H1 (cell line): ENCODE measurements at regions not wholly inside any gene's neighbourhood (a gene's known extent, or its start where the extent isn't known, plus 50 kb on each side); places are given as distances from the start of the nearest gene placed in this dataset.

Experiments
- CTCF ChIA-PET: fragments of 300-600 bp; sonication (Branson Sonifier 250); formaldehyde crosslinking; loops from one replicate; lab custom pipeline; 2021; ENCODE audit not compliant: partially characterized antibody; lab: Charles Lee
- POLR2A ChIA-PET: fragments of 300-600 bp; sonication (Branson Sonifier 250); formaldehyde crosslinking; loops from one replicate; lab custom pipeline; 2021; ENCODE audit warnings: inconsistent platforms; ENCODE audit not compliant: partially characterized antibody; lab: Charles Lee
- DNase-seq, 2 experiments: peaks; one replicate each; pipeline versions ENCODE4 v3.0.0 to v3.0.0-alpha.2; 2010 to 2022; ENCODE audit warnings: low spot score in 2 of 2, low read depth in 1 of 2, mixed read lengths in 1 of 2
- FAIRE-seq: peaks from 2 replicates; lab custom pipeline; 2011; peaks lifted over from hg19 to GRCh38; lab: Jason Lieb, UNC
- H2AFZ ChIP-seq: 2 replicates; pipeline ENCODE4 v1.8.1; 2012; ENCODE audit warnings: low read length, inconsistent platforms
- H2AK5ac ChIP-seq: 2 replicates; pipeline ENCODE4 v1.6.1; 2013; ENCODE audit warnings: low read depth, low read length
- H2BK120ac ChIP-seq: replicated peaks from 2 replicates; pipeline ENCODE3; 2013; ENCODE audit warnings: low read depth, low read length, inconsistent platforms
- H2BK12ac ChIP-seq: 2 replicates; pipeline ENCODE4 v1.6.1; 2013; ENCODE audit warnings: low read depth, low read length
- H2BK15ac ChIP-seq: 2 replicates; pipeline ENCODE4 v1.6.1; 2013; ENCODE audit warnings: low read length
- H2BK20ac ChIP-seq: 2 replicates; pipeline ENCODE4 v1.6.1; 2013; ENCODE audit warnings: low read length
- H2BK5ac ChIP-seq: 2 replicates; pipeline ENCODE4 v1.6.1; 2013; ENCODE audit warnings: low read depth, low read length
- H3K14ac ChIP-seq: 2 replicates; pipeline ENCODE4 v1.6.1; 2013; ENCODE audit warnings: inconsistent platforms; ENCODE audit not compliant: insufficient read length
- H3K18ac ChIP-seq: 2 replicates; pipeline ENCODE4 v1.6.1; 2013; ENCODE audit warnings: low read length; ENCODE audit errors: extremely low read depth
- H3K23ac ChIP-seq: 2 replicates; pipeline ENCODE4 v1.6.1; 2013; ENCODE audit warnings: inconsistent platforms; ENCODE audit not compliant: insufficient read length
- H3K23me2 ChIP-seq: 2 replicates; pipeline ENCODE4 v1.6.1; 2013; ENCODE audit warnings: low read depth, low read length
- H3K27ac ChIP-seq: 2 replicates; pipeline ENCODE4 v1.6.1; 2011; ENCODE audit warnings: low read depth, low read length, inconsistent platforms
- H3K27me3 ChIP-seq, 4 experiments: replicated peaks in 1 of 4; 1 replicate in 1 of 4; 2 replicates in 3 of 4; pipeline versions ENCODE4 v1.6.1 to v1.8.1; 2011 to 2013; ENCODE audit warnings: low read length in 3 of 4, mild to moderate bottlenecking in 3 of 4, inconsistent platforms in 2 of 4, mixed read lengths in 2 of 4, moderate library complexity in 1 of 4; ENCODE audit not compliant: control insufficient read depth in 3 of 4, insufficient read depth in 3 of 4; ENCODE audit errors: extremely low read depth in 1 of 4
- H3K36me3 ChIP-seq, 4 experiments: 2 replicates each; pipeline versions ENCODE4 v1.6.1 to v1.8.1; 2011 to 2013; ENCODE audit warnings: mild to moderate bottlenecking in 4 of 4, low read length in 3 of 4, moderate library complexity in 2 of 4, control low read depth in 1 of 4, inconsistent platforms in 1 of 4; ENCODE audit not compliant: insufficient read depth in 4 of 4, control insufficient read depth in 2 of 4
- H3K4ac ChIP-seq: replicated peaks from 2 replicates; pipeline ENCODE3; 2013; ENCODE audit warnings: low read length, low read depth, mixed read lengths, inconsistent platforms; ENCODE audit not compliant: insufficient read length
- H3K4me1 ChIP-seq, 4 experiments: replicated peaks in 1 of 4; 1 replicate in 1 of 4; 2 replicates in 3 of 4; pipeline versions ENCODE4 v1.6.1 to v1.8.1; 2011 to 2013; ENCODE audit warnings: low read length in 3 of 4, inconsistent platforms in 2 of 4, mixed read lengths in 1 of 4; ENCODE audit not compliant: insufficient read depth in 4 of 4, control insufficient read depth in 3 of 4
- H3K4me2 ChIP-seq, 2 experiments: 2 replicates each; pipeline versions ENCODE4 v1.6.1 to v1.8.1; 2011 to 2013; ENCODE audit warnings: low read depth in 2 of 2, low read length in 2 of 2, control low read depth in 1 of 2, inconsistent platforms in 1 of 2, mild to moderate bottlenecking in 1 of 2; ENCODE audit not compliant: insufficient read depth in 1 of 2
- H3K4me3 ChIP-seq, 4 experiments: fragments of 200-600, 300-600 bp in 1 of 4; sonication (generic), shearing (Covaris generic), sonication (Bioruptor Twin) in 1 of 4; 2 replicates each; pipeline versions ENCODE4 v1.5.1 to v1.8.1; 2011 to 2016; ENCODE audit warnings: low read length in 4 of 4, low read depth in 3 of 4, control low read depth in 2 of 4, inconsistent platforms in 2 of 4, mild to moderate bottlenecking in 2 of 4, mixed read lengths in 1 of 4, moderate library complexity in 1 of 4; ENCODE audit not compliant: insufficient read depth in 2 of 4; ENCODE audit errors: extremely low read depth in 1 of 4
- H3K56ac ChIP-seq: replicated peaks from 2 replicates; pipeline ENCODE3; 2013; ENCODE audit warnings: low read depth, mild to moderate bottlenecking, mixed read lengths, low read length, inconsistent platforms; ENCODE audit not compliant: insufficient read length
- H3K79me1 ChIP-seq: 2 replicates; pipeline ENCODE4 v1.6.1; 2013; ENCODE audit warnings: low read depth, low read length, control low read depth
- H3K79me2 ChIP-seq, 2 experiments: 2 replicates each; pipeline versions ENCODE4 v1.6.1 to v1.8.1; 2012 to 2013; ENCODE audit warnings: low read length in 2 of 2, mild to moderate bottlenecking in 2 of 2, inconsistent platforms in 1 of 2; ENCODE audit not compliant: insufficient read depth in 2 of 2, control insufficient read depth in 1 of 2
- H3K9ac ChIP-seq, 4 experiments: replicated peaks in 1 of 4; 1 replicate in 1 of 4; 2 replicates in 3 of 4; pipeline versions ENCODE4 v1.6.1 to v1.8.1; 2011 to 2013; ENCODE audit warnings: low read depth in 3 of 4, low read length in 3 of 4, control low read depth in 2 of 4, mild to moderate bottlenecking in 2 of 4, moderate library complexity in 2 of 4, inconsistent platforms in 1 of 4; ENCODE audit errors: extremely low read depth in 1 of 4
- H3K9me3 ChIP-seq, 2 experiments: 2 replicates each; pipeline versions ENCODE4 v1.6.1 to v1.8.1; 2012 to 2013; ENCODE audit warnings: mild to moderate bottlenecking in 2 of 2, moderate library complexity in 2 of 2, control low read depth in 1 of 2, inconsistent platforms in 1 of 2, low read depth in 1 of 2, low read length in 1 of 2, mixed read lengths in 1 of 2; ENCODE audit not compliant: insufficient read depth in 2 of 2
- H4K20me1 ChIP-seq, 2 experiments: replicated peaks in 1 of 2; 2 replicates each; pipeline versions ENCODE3 to v1.8.1; 2011 to 2013; ENCODE audit warnings: inconsistent platforms in 2 of 2, low read length in 2 of 2, mild to moderate bottlenecking in 1 of 2; ENCODE audit not compliant: insufficient read depth in 2 of 2, control insufficient read depth in 1 of 2
- H4K5ac ChIP-seq: 2 replicates; pipeline ENCODE4 v1.6.1; 2013; ENCODE audit warnings: low read length, low read depth, mixed read lengths, inconsistent platforms; ENCODE audit not compliant: insufficient read length
- H4K8ac ChIP-seq: 2 replicates; pipeline ENCODE4 v1.8.0; 2013; ENCODE audit warnings: mild to moderate bottlenecking, moderate library complexity, low read length, inconsistent platforms; ENCODE audit not compliant: insufficient read depth; ENCODE audit errors: extremely low read depth
- H4K91ac ChIP-seq: replicated peaks from 2 replicates; pipeline ENCODE3; 2013; ENCODE audit warnings: low read length, mixed read lengths, inconsistent platforms; ENCODE audit not compliant: insufficient read length
- CBX8 ChIP-seq: fragments of 300-800, 300-1000 bp; sonication (generic); IDR thresholded peaks from 2 replicates; pipeline ENCODE4 v1.7.1; 2016; ENCODE audit warnings: low read depth, low read length, borderline replicate concordance
- CREB1 ChIP-seq: IDR thresholded peaks from 2 replicates; pipeline ENCODE4 v1.6.1; 2012; ENCODE audit warnings: inconsistent platforms
- CTBP2 ChIP-seq: IDR thresholded peaks from 2 replicates; pipeline ENCODE4 v1.7.0; 2011; ENCODE audit warnings: borderline replicate concordance, mild to moderate bottlenecking, moderate library complexity, mixed read lengths, low read length; ENCODE audit not compliant: insufficient read depth, insufficient read length
- E2F6 ChIP-seq: IDR thresholded peaks from 2 replicates; pipeline ENCODE4 v1.6.1; 2012; ENCODE audit warnings: inconsistent platforms
- FOSL1 ChIP-seq: IDR thresholded peaks from 2 replicates; pipeline ENCODE4 v1.6.1; 2011; ENCODE audit warnings: mild to moderate bottlenecking, low read depth, low read length, moderate library complexity; ENCODE audit not compliant: insufficient read depth
- GTF2F1 ChIP-seq: IDR thresholded peaks from 2 replicates; pipeline ENCODE4 v1.6.1; 2012; ENCODE audit warnings: low read depth, low read length, improper control_type of control experiment, borderline replicate concordance
- KDM5A ChIP-seq: fragments of 200-600 bp; IDR thresholded peaks from 2 replicates; pipeline ENCODE4 v1.7.1; 2012; ENCODE audit warnings: mild to moderate bottlenecking, low read length, inconsistent platforms, mixed read lengths
- MAFK ChIP-seq: IDR thresholded peaks from 2 replicates; pipeline ENCODE4 v1.6.1; 2012; ENCODE audit warnings: low read depth, mild to moderate bottlenecking, improper control_type of control experiment, low read length
- NRF1 ChIP-seq: IDR thresholded peaks from 2 replicates; pipeline ENCODE4 v1.6.1; 2011; ENCODE audit warnings: mild to moderate bottlenecking, low read depth, low read length, improper control_type of control experiment
- POLR2A ChIP-seq, 2 experiments: IDR thresholded peaks; 1 replicate in 1 of 2; 2 replicates in 1 of 2; pipeline ENCODE4 v1.6.1; 2011; ENCODE audit warnings: low read depth in 2 of 2, low read length in 2 of 2, mild to moderate bottlenecking in 2 of 2; ENCODE audit errors: control extremely low read depth in 1 of 2
- RFX5 ChIP-seq: IDR thresholded peaks from 2 replicates; pipeline ENCODE4 v1.6.1; 2011; ENCODE audit warnings: low read depth, low read length, improper control_type of control experiment, borderline replicate concordance
- WGBS, 2 experiments: shearing (Covaris generic) in 1 of 2; methylation state at CpG; one replicate each; pipeline versions ENCODE4 v1.1.6 to v1.1.7; 2013 to 2015; ENCODE audit warnings: low lambda C conversion rate in 2 of 2, mixed read lengths in 2 of 2, inconsistent platforms in 1 of 2, low coverage in 1 of 2, missing lambda C conversion rate in 1 of 2; ENCODE audit not compliant: insufficient replicate concordance in 2 of 2, insufficient coverage in 1 of 2, insufficient read length in 1 of 2; ENCODE audit errors: extremely low coverage in 1 of 2, missing lambda C conversion rate in 1 of 2; 5-methylcytosine and 5-hydroxymethylcytosine counted together
- TF ChIP-seq, protein P1 (sequence below), 3 experiments: IDR thresholded peaks; 1 replicate in 2 of 3; 2 replicates in 1 of 3; pipeline versions ENCODE4 v1.5.1 to v1.6.1; 2011; ENCODE audit warnings: low read length in 3 of 3, mild to moderate bottlenecking in 3 of 3, inconsistent platforms in 2 of 3, low read depth in 1 of 3, moderate library complexity in 1 of 3; ENCODE audit not compliant: insufficient read depth in 1 of 3; ENCODE audit errors: control extremely low read depth in 1 of 3

DNA sequence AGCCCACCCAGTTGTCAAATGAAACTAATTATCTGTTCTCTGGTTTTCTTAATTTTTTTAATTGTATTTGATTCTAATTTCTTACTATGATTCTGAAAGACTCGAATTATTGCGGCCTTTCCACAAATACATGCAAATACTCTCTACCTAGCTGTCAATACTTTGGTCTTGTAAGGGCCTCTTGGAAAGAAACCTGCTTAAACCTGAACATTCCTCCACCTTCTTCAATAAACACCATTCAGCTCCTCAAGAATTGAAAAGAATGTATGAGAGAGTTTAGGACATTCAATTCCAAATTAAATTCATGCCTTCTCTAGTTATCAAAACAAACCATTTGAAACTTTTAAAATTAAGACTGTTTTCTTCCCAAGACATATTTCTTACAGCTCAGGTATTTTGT is 385.9 kb upstream of the NOCT start:
- Histone ChIP-seq H3K36me3 (no peaks in the 10 kb centered on the region), H3K18ac (no peak overlapping the region)
- CTCF ChIA-PET = interaction anchor here (1.1 to 1.6 kb wide), 2 partner anchors 69 to 74 kb away, joined by 3 to 4 read pairs; no protein-coding TSS in a partner anchor
- TF ChIP-seq KDM5A (no peak), MAFK (no peak), CREB1 (no peak), FOSL1 (no peak), CTBP2 (no peak), GTF2F1 (no peak), CBX8 (no peak), RFX5 (no peak), E2F6 (no peak), NRF1 (no peak), POLR2A (IDR thresholded peaks at IDR 0.05; ENCODE audit: control extremely low read depth in 1 of 2, low read depth in 2 of 2, low read length in 2 of 2) (no peak)
- TF ChIP-seq, protein P1, sequence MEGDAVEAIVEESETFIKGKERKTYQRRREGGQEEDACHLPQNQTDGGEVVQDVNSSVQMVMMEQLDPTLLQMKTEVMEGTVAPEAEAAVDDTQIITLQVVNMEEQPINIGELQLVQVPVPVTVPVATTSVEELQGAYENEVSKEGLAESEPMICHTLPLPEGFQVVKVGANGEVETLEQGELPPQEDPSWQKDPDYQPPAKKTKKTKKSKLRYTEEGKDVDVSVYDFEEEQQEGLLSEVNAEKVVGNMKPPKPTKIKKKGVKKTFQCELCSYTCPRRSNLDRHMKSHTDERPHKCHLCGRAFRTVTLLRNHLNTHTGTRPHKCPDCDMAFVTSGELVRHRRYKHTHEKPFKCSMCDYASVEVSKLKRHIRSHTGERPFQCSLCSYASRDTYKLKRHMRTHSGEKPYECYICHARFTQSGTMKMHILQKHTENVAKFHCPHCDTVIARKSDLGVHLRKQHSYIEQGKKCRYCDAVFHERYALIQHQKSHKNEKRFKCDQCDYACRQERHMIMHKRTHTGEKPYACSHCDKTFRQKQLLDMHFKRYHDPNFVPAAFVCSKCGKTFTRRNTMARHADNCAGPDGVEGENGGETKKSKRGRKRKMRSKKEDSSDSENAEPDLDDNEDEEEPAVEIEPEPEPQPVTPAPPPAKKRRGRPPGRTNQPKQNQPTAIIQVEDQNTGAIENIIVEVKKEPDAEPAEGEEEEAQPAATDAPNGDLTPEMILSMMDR (IDR thresholded peaks at IDR 0.05; ENCODE audit: control extremely low read depth in 1 of 3, insufficient read depth in 1 of 3, low read depth in 1 of 3, low read length in 3 of 3) = no peak

More for the DNA sequence above, 385.9 kb upstream of the NOCT start:
- Histone ChIP-seq H2BK15ac (no peak overlapping the region), H3K4me1 (peaks cover 0 to 4% (median 0%) of the 10 kb centered on the region in 4 experiments; a peak in 1 of 7 replicates), H3K79me1 (no peaks in the 10 kb centered on the region), H3K14ac (no peak overlapping the region), H2BK120ac (no peak overlapping the region), H2AFZ (no peak overlapping the region), H3K79me2 (no peaks in the 10 kb centered on the region), H4K91ac (no peak overlapping the region), H3K56ac (no peak overlapping the region), H3K23ac (no peak overlapping the region), H3K23me2 (no peaks in the 10 kb centered on the region), H4K5ac (no peak overlapping the region), H3K4ac (no peak overlapping the region), H3K9ac (no peak overlapping the region), H2AK5ac (no peak overlapping the region), H2BK20ac (no peak overlapping the region), H3K27ac (no peak overlapping the region), H2BK5ac (no peak overlapping the region), H3K9me3 (no peaks in the 10 kb centered on the region; a peak in 1 of 4 replicates), H4K8ac (no peak overlapping the region), H3K27me3 (no peaks in the 10 kb centered on the region), H4K20me1 (no peaks in the 10 kb centered on the region), H3K4me2 (no peak overlapping the region), H3K4me3 (no peak overlapping the region), H2BK12ac (no peak overlapping the region)
- WGBS, 2 experiments = 92% methylated on average over 2 of the region's 2 CpGs; no CpG with 5 or more reads in 1 of the 2 experiments
- DNase-seq (no peak), FAIRE-seq (no peak)
- POLR2A ChIA-PET = no interaction called here
